Liver (tissue), 8 donors: ENCODE measurements at regions not wholly inside any gene's neighbourhood (a gene's known extent, or its start where the extent isn't known, plus 50 kb on each side); places are given as distances from the start of the nearest gene placed in this dataset.

Experiments
- DNase-seq: peaks from one replicate; pipeline ENCODE4 v3.0.0-alpha.2; 2017; ENCODE audit warnings: low spot score
- H3K27ac ChIP-seq, 2 donors: one replicate each; pipeline ENCODE4 v1.7.0; 2013; ENCODE audit warnings: inconsistent platforms in 2 of 2, low read length in 2 of 2, control low read depth in 1 of 2, low read depth in 1 of 2, mild to moderate bottlenecking in 1 of 2
- H3K27me3 ChIP-seq, 4 donors: one replicate each; pipeline versions ENCODE4 v1.6.1 to v1.7.0; 2013; ENCODE audit warnings: low read length in 3 of 4, inconsistent platforms in 1 of 4, mild to moderate bottlenecking in 1 of 4, moderate library complexity in 1 of 4; ENCODE audit not compliant: control insufficient read depth in 4 of 4, insufficient read depth in 4 of 4
- H3K36me3 ChIP-seq, 4 donors: one replicate each; pipeline versions ENCODE4 v1.6.1 to v1.7.0; 2013; ENCODE audit warnings: low read length in 3 of 4, mild to moderate bottlenecking in 3 of 4, low read depth in 1 of 4, moderate library complexity in 1 of 4; ENCODE audit not compliant: control insufficient read depth in 4 of 4, insufficient read depth in 3 of 4
- H3K4me1 ChIP-seq, 4 donors: one replicate each; pipeline versions ENCODE4 v1.6.1 to v1.7.0; 2013; ENCODE audit warnings: low read length in 3 of 4, mild to moderate bottlenecking in 3 of 4, moderate library complexity in 1 of 4; ENCODE audit not compliant: control insufficient read depth in 4 of 4, insufficient read depth in 4 of 4
- H3K4me3 ChIP-seq, 3 donors: one replicate each; pipeline versions ENCODE4 v1.6.1 to v1.7.0; 2013; ENCODE audit warnings: low read length in 3 of 3, control low read depth in 1 of 3, low read depth in 1 of 3, mild to moderate bottlenecking in 1 of 3
- H3K9ac ChIP-seq, 2 donors: one replicate each; pipeline ENCODE4 v1.7.0; 2013; ENCODE audit warnings: low read length in 2 of 2, mild to moderate bottlenecking in 2 of 2, moderate library complexity in 2 of 2, control low read depth in 1 of 2, low read depth in 1 of 2
- H3K9me3 ChIP-seq, 4 donors: one replicate each; pipeline versions ENCODE4 v1.6.1 to v1.7.0; 2013; ENCODE audit warnings: low read length in 3 of 4; ENCODE audit not compliant: control insufficient read depth in 4 of 4
- EGR1 ChIP-seq, 2 donors: IDR thresholded peaks; 2 replicates each; pipeline ENCODE4 v1.6.1; 2016 to 2018; ENCODE audit warnings: antibody characterized with exemption in 2 of 2, low read depth in 2 of 2
- FOXA1 ChIP-seq: IDR thresholded peaks from 2 replicates; pipeline ENCODE4 v1.6.1; 2016; ENCODE audit warnings: antibody characterized with exemption
- FOXA2 ChIP-seq: IDR thresholded peaks from 2 replicates; pipeline ENCODE4 v1.6.1; 2016; ENCODE audit warnings: antibody characterized with exemption
- GABPA ChIP-seq, 2 donors: IDR thresholded peaks in 1 of 2; conservative IDR thresholded peaks in 1 of 2; 2 replicates each; pipeline ENCODE4 v1.6.1; 2016; ENCODE audit warnings: antibody characterized with exemption in 2 of 2, mild to moderate bottlenecking in 1 of 2, moderate library complexity in 1 of 2
- HNF4G ChIP-seq: IDR thresholded peaks from 2 replicates; pipeline ENCODE4 v1.6.1; 2016; ENCODE audit warnings: antibody characterized with exemption
- JUND ChIP-seq, 2 donors: IDR thresholded peaks; 2 replicates each; pipeline ENCODE4 v1.6.1; 2016; ENCODE audit warnings: antibody characterized with exemption in 2 of 2
- MAX ChIP-seq: IDR thresholded peaks from 2 replicates; pipeline ENCODE4 v1.6.1; 2016; ENCODE audit warnings: antibody characterized with exemption
- NR2F2 ChIP-seq: IDR thresholded peaks from 2 replicates; pipeline ENCODE4 v1.6.1; 2016; ENCODE audit warnings: antibody characterized with exemption
- RAD21 ChIP-seq, 2 donors: IDR thresholded peaks; 2 replicates each; pipeline ENCODE4 v1.6.1; 2016; ENCODE audit warnings: antibody characterized with exemption in 2 of 2, mild to moderate bottlenecking in 2 of 2
- REST ChIP-seq: IDR thresholded peaks from 2 replicates; pipeline ENCODE4 v1.6.1; 2016; ENCODE audit warnings: antibody characterized with exemption, mild to moderate bottlenecking
- RXRA ChIP-seq, 2 donors: IDR thresholded peaks; 2 replicates each; pipeline ENCODE4 v1.6.1; 2017 to 2018; ENCODE audit warnings: antibody characterized with exemption in 2 of 2, mild to moderate bottlenecking in 1 of 2
- SP1 ChIP-seq: IDR thresholded peaks from 2 replicates; pipeline ENCODE4 v1.6.1; 2018; ENCODE audit warnings: antibody characterized with exemption, mild to moderate bottlenecking
- TAF1 ChIP-seq: conservative IDR thresholded peaks from 2 replicates; pipeline ENCODE4 v1.6.1; 2016; ENCODE audit warnings: antibody characterized with exemption, mild to moderate bottlenecking
- WGBS: extraction: QIAGEN DNeasy Blood & Tissue Kit; methylation state at CpG from one replicate; pipeline ENCODE4 v1.1.7; 2013; 5-methylcytosine and 5-hydroxymethylcytosine counted together
- TF ChIP-seq, protein P1 (sequence below): IDR thresholded peaks from 2 replicates; pipeline ENCODE4 v1.6.1; 2016; ENCODE audit warnings: antibody characterized with exemption
- TF ChIP-seq, protein P2 (sequence below): fragments of 150-350 bp; IDR thresholded peaks from 2 replicates; pipeline ENCODE4 v1.5.1; 2017; ENCODE audit warnings: improper control_type of control experiment, low read depth, low read length; ENCODE audit not compliant: missing input control
- donor health status: healthy.
- donor health status: healthy.
- donor health status: healthy.
- donor health status: healthy.
- donor health status: healthy.

GRCh38 chr12:4084573-4084972 lies 189.0 kb upstream of the CCND2 start:
- DNase-seq, result no peak
- no peak overlapping the region for H3K4me3 ChIP-seq

DNA sequence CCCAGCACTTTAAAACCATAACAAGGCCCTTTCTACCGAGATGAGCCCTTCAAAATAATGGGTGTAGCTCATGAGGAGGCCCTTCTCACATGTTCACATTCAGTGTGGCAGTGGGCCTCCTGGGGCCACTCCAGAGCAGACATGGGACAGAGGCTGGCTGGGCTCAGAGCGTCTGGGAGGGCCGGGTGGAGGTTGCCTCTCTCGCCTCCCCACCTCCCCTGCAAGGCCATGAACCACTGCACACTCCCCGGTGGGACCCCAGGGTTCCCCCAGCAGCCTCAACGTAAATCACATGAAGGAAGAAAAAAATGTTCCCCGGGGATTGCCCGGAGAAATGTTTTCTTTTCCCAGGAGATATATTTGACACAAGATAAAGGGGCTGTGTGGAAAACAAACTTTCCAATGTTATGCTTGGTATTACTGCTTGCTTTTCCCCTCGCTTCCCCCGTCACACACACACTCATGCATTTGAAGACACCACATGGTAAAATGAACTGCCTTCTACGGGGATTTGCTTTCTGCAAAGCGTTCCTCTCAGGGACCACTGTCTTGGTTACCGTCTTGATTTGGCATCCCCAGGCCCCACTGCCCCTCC lies 190.7 kb upstream of the CCND2 start:
- DNase-seq, result no peak
- TF ChIP-seq, protein P1, sequence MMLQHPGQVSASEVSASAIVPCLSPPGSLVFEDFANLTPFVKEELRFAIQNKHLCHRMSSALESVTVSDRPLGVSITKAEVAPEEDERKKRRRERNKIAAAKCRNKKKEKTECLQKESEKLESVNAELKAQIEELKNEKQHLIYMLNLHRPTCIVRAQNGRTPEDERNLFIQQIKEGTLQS, result no peak
- no peak for TF ChIP-seq FOXA2
- TF ChIP-seq FOXA1, result no peak
- TF ChIP-seq, protein P2, sequence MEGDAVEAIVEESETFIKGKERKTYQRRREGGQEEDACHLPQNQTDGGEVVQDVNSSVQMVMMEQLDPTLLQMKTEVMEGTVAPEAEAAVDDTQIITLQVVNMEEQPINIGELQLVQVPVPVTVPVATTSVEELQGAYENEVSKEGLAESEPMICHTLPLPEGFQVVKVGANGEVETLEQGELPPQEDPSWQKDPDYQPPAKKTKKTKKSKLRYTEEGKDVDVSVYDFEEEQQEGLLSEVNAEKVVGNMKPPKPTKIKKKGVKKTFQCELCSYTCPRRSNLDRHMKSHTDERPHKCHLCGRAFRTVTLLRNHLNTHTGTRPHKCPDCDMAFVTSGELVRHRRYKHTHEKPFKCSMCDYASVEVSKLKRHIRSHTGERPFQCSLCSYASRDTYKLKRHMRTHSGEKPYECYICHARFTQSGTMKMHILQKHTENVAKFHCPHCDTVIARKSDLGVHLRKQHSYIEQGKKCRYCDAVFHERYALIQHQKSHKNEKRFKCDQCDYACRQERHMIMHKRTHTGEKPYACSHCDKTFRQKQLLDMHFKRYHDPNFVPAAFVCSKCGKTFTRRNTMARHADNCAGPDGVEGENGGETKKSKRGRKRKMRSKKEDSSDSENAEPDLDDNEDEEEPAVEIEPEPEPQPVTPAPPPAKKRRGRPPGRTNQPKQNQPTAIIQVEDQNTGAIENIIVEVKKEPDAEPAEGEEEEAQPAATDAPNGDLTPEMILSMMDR, result no peak
- no peak for TF ChIP-seq NR2F2
- TF ChIP-seq JUND (IDR thresholded peaks at IDR 0.05), result no peak
- no peak for TF ChIP-seq MAX
- TF ChIP-seq EGR1 (IDR thresholded peaks at IDR 0.05; ENCODE audit: low read depth in 2 of 2), result no peak
- no peak for TF ChIP-seq HNF4G
- TF ChIP-seq GABPA (IDR thresholded peaks at IDR 0.05 in 1 of 2, conservative IDR thresholded peaks at IDR 0.05 in 1 of 2), result no peak
- TF ChIP-seq SP1, result no peak

More at GRCh38 chr12:4084573-4084972, 189.0 kb upstream of the CCND2 start:
- Histone ChIP-seq H3K4me1 (no peaks in the 10 kb centered on the region), H3K27me3 (no peaks in the 10 kb centered on the region), H3K36me3 (no peaks in the 10 kb centered on the region), H3K9me3 (no peaks in the 10 kb centered on the region), H3K27ac (no peak overlapping the region), H3K9ac (no peak overlapping the region)
- TF ChIP-seq REST (no peak), JUND (IDR thresholded peaks at IDR 0.05) (no peak), NR2F2 (no peak), HNF4G (no peak), RAD21 (IDR thresholded peaks at IDR 0.05) (no peak), GABPA (IDR thresholded peaks at IDR 0.05 in 1 of 2, conservative IDR thresholded peaks at IDR 0.05 in 1 of 2) (no peak), MAX (no peak), FOXA1 (no peak), RXRA (IDR thresholded peaks at IDR 0.05) (no peak), EGR1 (IDR thresholded peaks at IDR 0.05; ENCODE audit: low read depth in 2 of 2) (no peak), SP1 (no peak), TAF1 (no peak)
- TF ChIP-seq, protein P2, result no peak
- TF ChIP-seq, protein P1, result no peak
- 78% methylated on average over 8 of the region's 8 CpGs for WGBS

More for the DNA sequence above, 190.7 kb upstream of the CCND2 start:
- no peaks in the 10 kb centered on the region for H3K27me3 ChIP-seq
- no peaks in the 10 kb centered on the region for H3K9me3 ChIP-seq
- no peaks in the 10 kb centered on the region for H3K4me1 ChIP-seq
- no peak overlapping the region for H3K4me3 ChIP-seq
- H3K27ac ChIP-seq, result no peak overlapping the region
- WGBS, result 68% methylated on average over 13 of the region's 13 CpGs
- no peak overlapping the region for H3K9ac ChIP-seq
- H3K36me3 ChIP-seq, result no peaks in the 10 kb centered on the region
